Right lobe of liver (tissue), 6 donors: ENCODE measurements at regions not wholly inside any gene's neighbourhood (a gene's known extent, or its start where the extent isn't known, plus 50 kb on each side); places are given as distances from the start of the nearest gene placed in this dataset.

Source experiments
- ATAC-seq, 4 donors: fragments of 200-7000 bp; cut with Tn5 transposase; one replicate each; pipeline ENCODE4 v1.9.1; 2020; ENCODE audit warnings: mild to moderate bottlenecking in 4 of 4, moderate library complexity in 4 of 4
- DNase-seq, 3 donors: peaks; one replicate each; pipeline ENCODE4 v3.0.0-alpha.2; 2020
- H3K27ac ChIP-seq, 3 donors: fragments of 200-600 bp; one replicate each; pipeline ENCODE4 v1.8.0; 2022
- H3K27me3 ChIP-seq, 2 donors: fragments of 200-600 bp; one replicate each; pipeline ENCODE4 v1.8.0; 2022
- H3K36me3 ChIP-seq, 4 donors: fragments of 200-600 bp; sonication (generic) in 1 of 4; one replicate each; pipeline versions ENCODE4 v1.5.1 to v1.8.0; 2017 to 2022; ENCODE audit warnings: control low read depth in 1 of 4
- H3K4me1 ChIP-seq, 4 donors: fragments of 200-600 bp; sonication (generic) in 1 of 4; one replicate each; pipeline versions ENCODE4 v1.5.1 to v1.8.0; 2017 to 2022; ENCODE audit warnings: control low read depth in 1 of 4
- H3K4me3 ChIP-seq, 3 donors: fragments of 200-600 bp; one replicate each; pipeline ENCODE4 v1.8.0; 2022
- H3K9me3 ChIP-seq, 4 donors: fragments of 200-600 bp; sonication (generic) in 1 of 4; one replicate each; pipeline versions ENCODE4 v1.5.1 to v1.8.0; 2017 to 2022; ENCODE audit warnings: control low read depth in 1 of 4
- CTCF ChIP-seq, 4 donors: fragments of 200-600 bp in 3 of 4; fragments of 450-650 bp in 1 of 4; IDR thresholded peaks; one replicate each; pipeline versions ENCODE4 v1.5.1 to v1.8.0; 2016 to 2022; ENCODE audit warnings: antibody characterized with exemption in 4 of 4, mild to moderate bottlenecking in 2 of 4
- POLR2A ChIP-seq: fragments of 450-650 bp; IDR thresholded peaks from one replicate; pipeline ENCODE4 v1.6.1; 2017; ENCODE audit warnings: antibody characterized with exemption, mild to moderate bottlenecking
- WGBS: methylation state at CpG from one replicate; pipeline ENCODE4 v1.1.6; 2018; ENCODE audit warnings: low coverage, low lambda C conversion rate; ENCODE audit not compliant: insufficient coverage; ENCODE audit errors: missing lambda C conversion rate; 5-methylcytosine and 5-hydroxymethylcytosine counted together
- intact Hi-C, 2 donors: fragments of 100-400 bp; cut with DNase I; formaldehyde crosslinking; loops; one replicate each; pipeline versions ENCODE4 v1.11.2 to v1.14.1; 2022
- donor health status: DM: no; HTN: yes; CAD: no.
- donor health status: DM: no; HTN: no; CAD: no.
- donor health status: DM: no; HTN: no; CAD: no.
- donor health status: DM: no; HTN: yes; CAD: no.
- donor health status: DM: no; HTN: yes; CAD: no.

GRCh38 chr2:221675201-221675908, 103.3 kb upstream of the EPHA4 start:
- WGBS: 51% methylated on average over 5 of the region's 5 CpGs
- DNase-seq (no peak), ATAC-seq (no peak)
- no peaks in the 10 kb centered on the region for H3K36me3 ChIP-seq
- H3K4me1 ChIP-seq: no peaks in the 10 kb centered on the region
- no peak overlapping the region for H3K27ac ChIP-seq
- TF ChIP-seq CTCF (IDR thresholded peaks at IDR 0.05): no peak
- no peak for TF ChIP-seq POLR2A
- intact Hi-C loops: no loop called here
- no peak overlapping the region for H3K4me3 ChIP-seq
- no peaks in the 10 kb centered on the region for H3K9me3 ChIP-seq
- H3K27me3 ChIP-seq: no peaks in the 10 kb centered on the region

- WGBS: 48% methylated on average over 3 of the region's 4 CpGs
- intact Hi-C loops: no loop called here
- no peak for ATAC-seq
- no peaks in the 10 kb centered on the region for H3K36me3 ChIP-seq
- no peak overlapping the region for H3K4me3 ChIP-seq
- H3K9me3 ChIP-seq: no peaks in the 10 kb centered on the region
- H3K27ac ChIP-seq: no peak overlapping the region
- no peak for DNase-seq
- no peaks in the 10 kb centered on the region for H3K4me1 ChIP-seq
- no peak for TF ChIP-seq CTCF (IDR thresholded peaks at IDR 0.05)
- TF ChIP-seq POLR2A: no peak
- H3K27me3 ChIP-seq: no peaks in the 10 kb centered on the region
Observed at GRCh38 chr2:221674446-221674845, 102.3 kb upstream of the EPHA4 start.

GRCh38 chr2:221673248-221673647, 101.1 kb upstream of the EPHA4 start:
- intact Hi-C loops: no loop called here
- no peaks in the 10 kb centered on the region for H3K4me1 ChIP-seq
- WGBS: 50% methylated on average over 1 of the region's 1 CpG

GRCh38 chr2:221671515-221671914, 99.4 kb upstream of the EPHA4 start:
- DNase-seq (no peak), ATAC-seq (no peak)
- no peaks in the 10 kb centered on the region for H3K36me3 ChIP-seq
- no peaks in the 10 kb centered on the region for H3K9me3 ChIP-seq
- H3K27ac ChIP-seq: no peak overlapping the region
- 32% methylated on average over 4 of the region's 4 CpGs for WGBS
- TF ChIP-seq CTCF (IDR thresholded peaks at IDR 0.05) (no peak), POLR2A (no peak)
- H3K4me3 ChIP-seq: no peak overlapping the region
- H3K4me1 ChIP-seq: no peaks in the 10 kb centered on the region
- intact Hi-C loops: no loop called here
- no peaks in the 10 kb centered on the region for H3K27me3 ChIP-seq

More at GRCh38 chr2:221673248-221673647, 101.1 kb upstream of the EPHA4 start:
- no peaks in the 10 kb centered on the region for H3K36me3 ChIP-seq
- no peak overlapping the region for H3K27ac ChIP-seq
- H3K9me3 ChIP-seq: no peaks in the 10 kb centered on the region
- DNase-seq: no peak
- H3K4me3 ChIP-seq: no peak overlapping the region
- H3K27me3 ChIP-seq: no peaks in the 10 kb centered on the region
- TF ChIP-seq CTCF (IDR thresholded peaks at IDR 0.05): no peak
- no peak for TF ChIP-seq POLR2A
- ATAC-seq: no peak
